K562 (cell line): ENCODE measurements at regions not wholly inside any gene's neighbourhood (a gene's known extent, or its start where the extent isn't known, plus 50 kb on each side); places are given as distances from the start of the nearest gene placed in this dataset.

ENCODE experiments used
- CBX3 ChIP-seq, 2 experiments: IDR thresholded peaks; 1 replicate in 1 of 2; 2 replicates in 1 of 2; pipeline ENCODE4 v1.6.1; 2012; ENCODE audit warnings: inconsistent platforms in 2 of 2, low read length in 2 of 2, borderline replicate concordance in 1 of 2, control low read depth in 1 of 2
- CHD1 ChIP-seq: fragments of 200-600 bp; sonication (generic); IDR thresholded peaks from one replicate; pipeline ENCODE4 v1.6.1; 2012; ENCODE audit warnings: mild to moderate bottlenecking, moderate library complexity, low read length, inconsistent platforms
- DDX20 ChIP-seq: fragments of 450-650 bp; IDR thresholded peaks from 2 replicates; pipeline ENCODE4 v1.6.1; 2016; ENCODE audit warnings: missing genetic modification characterization, low read depth, mild to moderate bottlenecking, missing compliant biosample characterization, moderate library complexity
- DPF2 ChIP-seq: fragments of 450-650 bp; IDR thresholded peaks from 2 replicates; pipeline ENCODE4 v1.6.1; 2016
- ETV5 ChIP-seq: sonication (generic); formaldehyde crosslinking; IDR thresholded peaks from 2 replicates; pipeline ENCODE4 v1.4.0; 2020; ENCODE audit warnings: low read depth, mild to moderate bottlenecking, missing genetic modification reagents
- FOXA1 ChIP-seq: fragments of 450-650 bp; IDR thresholded peaks from 2 replicates; pipeline ENCODE4 v1.6.1; 2016; ENCODE audit warnings: mild to moderate bottlenecking, borderline replicate concordance
- FOXP1 ChIP-seq: sonication (generic); formaldehyde crosslinking; IDR thresholded peaks from 2 replicates; pipeline ENCODE4 v1.8.0; 2022; ENCODE audit warnings: mild to moderate bottlenecking, missing genetic modification reagents
- GATAD2B ChIP-seq: fragments of 450-650 bp; IDR thresholded peaks from 2 replicates; pipeline ENCODE4 v1.6.1; 2017; ENCODE audit warnings: mild to moderate bottlenecking, borderline replicate concordance
- GTF2E2 ChIP-seq: fragments of 200-800 bp; sonication (Bioruptor generic); IDR thresholded peaks from 2 replicates; pipeline ENCODE4 v1.6.1; 2016; ENCODE audit warnings: missing genetic modification characterization, missing compliant biosample characterization
- HNRNPUL1 ChIP-seq: fragments of 200-400 bp; formaldehyde crosslinking; IDR thresholded peaks from 2 replicates; pipeline ENCODE4 v1.6.1; 2017; ENCODE audit warnings: low read length
- HSF4 ChIP-seq: fragments of 250-450 bp; sonication (Bioruptor Pico); IDR thresholded peaks from 2 replicates; pipeline ENCODE4 v2.1.2; 2022; ENCODE audit warnings: mild to moderate bottlenecking, moderate library complexity, borderline replicate concordance
- KDM1A ChIP-seq, 2 experiments: fragments of 450-650 bp; IDR thresholded peaks; 2 replicates each; pipeline ENCODE4 v1.6.1; 2016; ENCODE audit warnings: mild to moderate bottlenecking in 2 of 2
- KHSRP ChIP-seq: fragments of 450-650 bp; IDR thresholded peaks from 2 replicates; pipeline ENCODE4 v1.6.1; 2017
- MCM3 ChIP-seq: fragments of 450-650 bp; IDR thresholded peaks from 2 replicates; pipeline ENCODE4 v1.6.1; 2016
- MTA1 ChIP-seq: fragments of 450-650 bp; IDR thresholded peaks from 2 replicates; pipeline ENCODE4 v1.6.1; 2017; ENCODE audit warnings: borderline replicate concordance
- NUFIP1 ChIP-seq: fragments of 450-650 bp; IDR thresholded peaks from 2 replicates; pipeline ENCODE4 v1.6.1; 2018; ENCODE audit not compliant: partially characterized antibody
- PHF20 ChIP-seq: fragments of 450-650 bp; IDR thresholded peaks from 2 replicates; pipeline ENCODE4 v1.6.1; 2018; ENCODE audit not compliant: partially characterized antibody
- RB1 ChIP-seq: fragments of 450-650 bp; IDR thresholded peaks from 2 replicates; pipeline ENCODE4 v1.6.1; 2017; ENCODE audit warnings: low read depth, mild to moderate bottlenecking
- SMC3 ChIP-seq: conservative IDR thresholded peaks from 2 replicates; pipeline ENCODE4 v1.6.1; 2011; ENCODE audit warnings: low read depth, low read length, improper control_type of control experiment; ENCODE audit not compliant: insufficient read depth
- ZFPM2 ChIP-seq: fragments of 250-450 bp; sonication (Bioruptor Pico); IDR thresholded peaks from 2 replicates; pipeline ENCODE4 v1.5.1; 2022; ENCODE audit warnings: mild to moderate bottlenecking
- ZFX ChIP-seq: sonication (generic); formaldehyde crosslinking; IDR thresholded peaks from 2 replicates; pipeline ENCODE4 v1.8.0; 2022; ENCODE audit warnings: mild to moderate bottlenecking, missing genetic modification reagents, moderate library complexity
- ZNF146 ChIP-seq: IDR thresholded peaks from one replicate; pipeline ENCODE4 v1.6.1; 2018; ENCODE audit warnings: missing compliant biosample characterization; ENCODE audit not compliant: unreplicated experiment
- ZNF586 ChIP-seq: fragments of 450-650 bp; formaldehyde crosslinking; conservative IDR thresholded peaks from 2 replicates; pipeline ENCODE4 v1.4.0; 2020; ENCODE audit warnings: mild to moderate bottlenecking, moderate library complexity
- ZNF644 ChIP-seq: fragments of 200-800 bp; sonication (Bioruptor generic); IDR thresholded peaks from 2 replicates; pipeline ENCODE4 v1.6.1; 2016; ENCODE audit warnings: low read depth, missing genetic modification characterization, missing compliant biosample characterization
- TF ChIP-seq, protein P1 (sequence below), 2 experiments: fragments of 450-650 bp in 1 of 2; sonication (generic) in 1 of 2; formaldehyde crosslinking in 1 of 2; IDR thresholded peaks in 1 of 2; conservative IDR thresholded peaks in 1 of 2; 2 replicates each; pipeline versions ENCODE4 v1.6.1 to v1.8.1; 2016 to 2023; ENCODE audit warnings: mild to moderate bottlenecking in 2 of 2, moderate library complexity in 2 of 2, inconsistent platforms in 1 of 2, missing genetic modification reagents in 1 of 2
- TF ChIP-seq, protein P2 (sequence below): fragments of 450-650 bp; IDR thresholded peaks from 2 replicates; pipeline ENCODE4 v1.6.1; 2016; ENCODE audit warnings: low read depth, mild to moderate bottlenecking, moderate library complexity
- TF ChIP-seq, protein P3 (sequence below), 2 experiments: fragments of 450-650 bp; conservative IDR thresholded peaks; 2 replicates each; pipeline ENCODE4 v1.6.1; 2017; ENCODE audit warnings: mild to moderate bottlenecking in 2 of 2, moderate library complexity in 2 of 2
- TF ChIP-seq, protein P4 (sequence below): sonication (generic); formaldehyde crosslinking; IDR thresholded peaks from 2 replicates; pipeline ENCODE4 v1.5.0; 2020; ENCODE audit warnings: missing genetic modification reagents

DNA sequence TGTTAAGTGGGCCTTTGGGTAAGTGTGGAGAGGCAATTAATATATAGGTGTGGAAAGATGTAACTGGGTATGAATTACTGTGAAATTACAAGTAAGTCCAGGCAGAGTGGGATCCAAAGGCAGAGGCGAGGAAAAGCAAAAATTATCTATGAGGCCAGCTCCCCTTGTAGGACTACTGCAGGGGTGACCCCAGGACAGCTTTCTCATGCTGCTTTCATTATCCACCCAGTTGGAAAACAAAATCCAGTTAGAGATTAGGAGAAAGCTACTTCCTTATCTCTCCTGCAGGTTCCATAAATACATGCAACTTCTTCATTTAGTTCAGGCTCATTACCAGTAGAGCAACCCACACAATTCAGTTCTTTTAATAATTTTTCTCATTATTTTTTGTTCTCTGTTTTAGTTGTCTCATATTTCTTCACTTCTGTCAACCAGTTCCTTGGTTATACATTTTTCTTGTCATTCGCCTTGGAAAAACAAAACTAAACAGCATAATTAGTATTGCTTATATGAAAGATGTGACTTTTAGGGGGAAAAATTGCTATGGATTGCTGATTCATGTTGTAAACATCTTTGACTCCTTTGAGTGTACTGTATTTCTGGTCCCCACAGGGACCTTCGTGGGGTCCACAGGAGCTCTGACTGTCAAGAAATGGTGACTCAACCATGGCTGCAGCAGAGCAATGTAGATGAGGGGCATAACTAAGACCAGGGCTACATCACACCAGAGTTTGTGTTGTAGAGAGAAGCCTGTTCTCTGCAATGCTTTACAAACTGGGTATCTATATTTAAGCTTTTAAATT, 110.4 kb upstream of the PARD3B start (continued):
- TF ChIP-seq ZNF146 (CRISPR knock-in tag), result no peak
- TF ChIP-seq, protein P1, sequence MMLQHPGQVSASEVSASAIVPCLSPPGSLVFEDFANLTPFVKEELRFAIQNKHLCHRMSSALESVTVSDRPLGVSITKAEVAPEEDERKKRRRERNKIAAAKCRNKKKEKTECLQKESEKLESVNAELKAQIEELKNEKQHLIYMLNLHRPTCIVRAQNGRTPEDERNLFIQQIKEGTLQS (IDR thresholded peaks at IDR 0.05), result 0 out of 2 replicates have a peak, but pooled peaks have one; percentile 13
- TF ChIP-seq, protein P1 (CRISPR knock-in tag; conservative IDR thresholded peaks at IDR 0.05), result no peak
- no peak for TF ChIP-seq HNRNPUL1
- TF ChIP-seq ZNF644 (tag), result peak; percentile 21; the same call in 1 of the 2 replicates
- TF ChIP-seq CBX3 (IDR thresholded peaks at IDR 0.05; ENCODE audit: borderline replicate concordance in 1 of 2, low read length in 2 of 2), result no peak
- no peak for TF ChIP-seq FOXA1
- TF ChIP-seq RB1, result no peak
- no peak for TF ChIP-seq CHD1
- no peak for TF ChIP-seq ETV5
- no peak for TF ChIP-seq ZNF586 (CRISPR knock-in tag)
- no peak for TF ChIP-seq NUFIP1
- TF ChIP-seq MCM3, result no peak
- no peak for TF ChIP-seq DDX20 (tag)
- TF ChIP-seq SMC3, result no peak
- TF ChIP-seq GTF2E2 (tag), result no peak; the same call in 1 of the 2 replicates
- TF ChIP-seq, protein P2, sequence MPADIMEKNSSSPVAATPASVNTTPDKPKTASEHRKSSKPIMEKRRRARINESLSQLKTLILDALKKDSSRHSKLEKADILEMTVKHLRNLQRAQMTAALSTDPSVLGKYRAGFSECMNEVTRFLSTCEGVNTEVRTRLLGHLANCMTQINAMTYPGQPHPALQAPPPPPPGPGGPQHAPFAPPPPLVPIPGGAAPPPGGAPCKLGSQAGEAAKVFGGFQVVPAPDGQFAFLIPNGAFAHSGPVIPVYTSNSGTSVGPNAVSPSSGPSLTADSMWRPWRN, result no peak
- TF ChIP-seq, protein P3, sequence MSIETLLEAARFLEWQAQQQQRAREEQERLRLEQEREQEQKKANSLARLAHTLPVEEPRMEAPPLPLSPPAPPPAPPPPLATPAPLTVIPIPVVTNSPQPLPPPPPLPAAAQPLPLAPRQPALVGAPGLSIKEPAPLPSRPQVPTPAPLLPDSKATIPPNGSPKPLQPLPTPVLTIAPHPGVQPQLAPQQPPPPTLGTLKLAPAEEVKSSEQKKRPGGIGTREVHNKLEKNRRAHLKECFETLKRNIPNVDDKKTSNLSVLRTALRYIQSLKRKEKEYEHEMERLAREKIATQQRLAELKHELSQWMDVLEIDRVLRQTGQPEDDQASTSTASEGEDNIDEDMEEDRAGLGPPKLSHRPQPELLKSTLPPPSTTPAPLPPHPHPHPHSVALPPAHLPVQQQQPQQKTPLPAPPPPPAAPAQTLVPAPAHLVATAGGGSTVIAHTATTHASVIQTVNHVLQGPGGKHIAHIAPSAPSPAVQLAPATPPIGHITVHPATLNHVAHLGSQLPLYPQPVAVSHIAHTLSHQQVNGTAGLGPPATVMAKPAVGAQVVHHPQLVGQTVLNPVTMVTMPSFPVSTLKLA (conservative IDR thresholded peaks at IDR 0.05), result no peak
- TF ChIP-seq FOXP1, result no peak
- TF ChIP-seq GATAD2B, result no peak
- no peak for TF ChIP-seq HSF4 (CRISPR knock-in tag)
- no peak for TF ChIP-seq ZFX (CRISPR knock-in tag)
- no peak for TF ChIP-seq PHF20
- TF ChIP-seq KDM1A (IDR thresholded peaks at IDR 0.05), result peak in 1 of 2 experiments; percentile 42; a peak in 1 of 4 replicates
- no peak for TF ChIP-seq MTA1
- TF ChIP-seq ZFPM2, result no peak
- TF ChIP-seq KHSRP, result no peak
- TF ChIP-seq DPF2, result peak; percentile 78
- TF ChIP-seq, protein P4, sequence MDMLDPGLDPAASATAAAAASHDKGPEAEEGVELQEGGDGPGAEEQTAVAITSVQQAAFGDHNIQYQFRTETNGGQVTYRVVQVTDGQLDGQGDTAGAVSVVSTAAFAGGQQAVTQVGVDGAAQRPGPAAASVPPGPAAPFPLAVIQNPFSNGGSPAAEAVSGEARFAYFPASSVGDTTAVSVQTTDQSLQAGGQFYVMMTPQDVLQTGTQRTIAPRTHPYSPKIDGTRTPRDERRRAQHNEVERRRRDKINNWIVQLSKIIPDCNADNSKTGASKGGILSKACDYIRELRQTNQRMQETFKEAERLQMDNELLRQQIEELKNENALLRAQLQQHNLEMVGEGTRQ (CRISPR knock-in tag), result no peak
